SH-SY5Y (cell line): ENCODE measurements at regions not wholly inside any gene's neighbourhood (a gene's known extent, or its start where the extent isn't known, plus 50 kb on each side); places are given as distances from the start of the nearest gene placed in this dataset.

Experiments
- GATA2 ChIP-seq: IDR thresholded peaks from 2 replicates; pipeline ENCODE4 v1.6.1; 2011; ENCODE audit warnings: mild to moderate bottlenecking, low read depth, low read length
- GATA3 ChIP-seq: IDR thresholded peaks from 2 replicates; pipeline ENCODE4 v1.6.1; 2011; ENCODE audit warnings: low read depth, mild to moderate bottlenecking, low read length, moderate library complexity

DNA sequence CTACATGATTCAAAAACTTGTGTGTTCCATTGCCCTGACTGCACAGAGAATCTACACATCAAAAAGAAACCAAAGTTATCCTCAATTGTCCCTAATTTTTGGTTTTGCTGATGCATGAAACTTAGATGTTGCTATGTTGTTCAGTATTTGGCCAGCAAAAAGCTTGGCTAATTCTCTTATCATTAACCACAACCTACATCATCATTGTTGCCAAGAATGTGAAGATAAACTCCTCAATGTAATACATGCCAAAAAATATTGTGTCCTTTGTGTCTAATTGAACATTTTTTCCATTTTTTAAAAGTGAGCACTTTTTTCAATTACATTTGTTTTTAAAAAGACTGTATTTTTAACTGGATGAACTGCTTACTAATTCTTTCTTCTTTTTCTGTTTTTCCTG, 268.0 kb upstream of the SEMA3D start:
- no peak for TF ChIP-seq GATA2
- no peak for TF ChIP-seq GATA3
